NCI-H187 (cell line): ENCODE measurements at regions not wholly inside any gene's neighbourhood (a gene's known extent, or its start where the extent isn't known, plus 50 kb on each side); places are given as distances from the start of the nearest gene placed in this dataset.

Experiments used
- DNase-seq, 2 experiments: peaks; one replicate each; lab custom pipeline; 2025; lab: John Stamatoyannopoulos, UW

- DNase-seq, result no peak
These were observed 73.5 kb downstream of the GLI2 start for GRCh38 chr2:120809151-120809550.

GRCh38 chr2:120809609-120810440 lies 74.2 kb downstream of the GLI2 start:
- no peak for DNase-seq

- DNase-seq, result no peak
These were observed 75.0 kb downstream of the GLI2 start for GRCh38 chr2:120810639-120811038.

GRCh38 chr2:120812866-120813265 lies 77.2 kb downstream of the GLI2 start:
- DNase-seq, result no peak

- no peak for DNase-seq
These were observed 78.7 kb downstream of the GLI2 start for GRCh38 chr2:120814352-120814751.

GRCh38 chr2:120815292-120815691 lies 79.6 kb downstream of the GLI2 start:
- DNase-seq, result no peak

GRCh38 chr2:120817136-120817955 lies 81.7 kb downstream of the GLI2 start:
- DNase-seq, result no peak

- no peak for DNase-seq
These were observed 82.3 kb downstream of the GLI2 start for GRCh38 chr2:120817956-120818325.

- DNase-seq, result no peak
These were observed 82.8 kb downstream of the GLI2 start for GRCh38 chr2:120818441-120818920.

GRCh38 chr2:120819720-120820210 lies 84.1 kb downstream of the GLI2 start:
- no peak for DNase-seq

- no peak for DNase-seq
These were observed 84.7 kb downstream of the GLI2 start for GRCh38 chr2:120820263-120820952.

- DNase-seq, result no peak
These were observed 85.2 kb downstream of the GLI2 start for GRCh38 chr2:120820953-120821279.

GRCh38 chr2:120821446-120822160 lies 85.9 kb downstream of the GLI2 start:
- no peak for DNase-seq

- DNase-seq, result no peak
These were observed 87.3 kb downstream of the GLI2 start for GRCh38 chr2:120822933-120823332.

- no peak for DNase-seq
These were observed 87.9 kb downstream of the GLI2 start for GRCh38 chr2:120823551-120823950.

GRCh38 chr2:120824246-120824645 lies 88.6 kb downstream of the GLI2 start:
- DNase-seq, result no peak

GRCh38 chr2:120825370-120826259 lies 89.9 kb downstream of the GLI2 start:
- DNase-seq, result no peak

GRCh38 chr2:120826260-120826648 lies 90.6 kb downstream of the GLI2 start:
- DNase-seq, result no peak

- no peak for DNase-seq
These were observed 91.2 kb downstream of the GLI2 start for GRCh38 chr2:120826716-120827410.

- no peak for DNase-seq
These were observed 92.4 kb downstream of the GLI2 start for GRCh38 chr2:120828066-120828465.
